Fibroblast of villous mesenchyme (primary cell): ENCODE measurements at regions not wholly inside any gene's neighbourhood (a gene's known extent, or its start where the extent isn't known, plus 50 kb on each side); places are given as distances from the start of the nearest gene placed in this dataset.
A peak's percentile ranks its signal among the peaks of the same experiment; 100 is the strongest.
"Not testable (repeated sequence)": the region's sequence is repeated elsewhere in the genome, so short reads cannot be mapped to it uniquely, and the experiment has no call there.

Experiments used
- DNase-seq: peaks from one replicate; pipeline ENCODE4 v3.0.0-alpha.2; 2010; ENCODE audit warnings: low read depth
- H3K4me3 ChIP-seq: 2 replicates; pipeline ENCODE4 v1.5.1; 2011; ENCODE audit warnings: low read depth, mild to moderate bottlenecking, low read length
- CTCF ChIP-seq: IDR thresholded peaks from 2 replicates; pipeline ENCODE4 v1.5.1; 2012; ENCODE audit warnings: low read depth, mild to moderate bottlenecking, low read length; ENCODE audit not compliant: insufficient read depth

GRCh38 chr6:168916576-168917211 is 337.0 kb downstream of the THBS2 start:
- H3K4me3 ChIP-seq, result no peak overlapping the region
- TF ChIP-seq CTCF, result no peak
- DNase-seq, result peak; percentile 28

- no peak for TF ChIP-seq CTCF
- no peak overlapping the region for H3K4me3 ChIP-seq
- DNase-seq, result no peak
These were observed 337.8 kb downstream of the THBS2 start for GRCh38 chr6:168915855-168916254.

- no peak overlapping the region for H3K4me3 ChIP-seq
- TF ChIP-seq CTCF, result no peak
- no peak for DNase-seq
These were observed 338.4 kb downstream of the THBS2 start for GRCh38 chr6:168915242-168915641.

GRCh38 chr6:168913866-168914469 is 339.7 kb downstream of the THBS2 start:
- no peak overlapping the region for H3K4me3 ChIP-seq
- TF ChIP-seq CTCF, result no peak
- DNase-seq, result no peak

- not testable (repeated sequence) for DNase-seq, H3K4me3 ChIP-seq
These were observed 340.3 kb downstream of the THBS2 start for GRCh38 chr6:168913231-168913865.

- no peak overlapping the region for H3K4me3 ChIP-seq
- TF ChIP-seq CTCF, result no peak
- DNase-seq, result no peak
These were observed 344.4 kb downstream of the THBS2 start for GRCh38 chr6:168909288-168909687.

- peak; percentile 32 for TF ChIP-seq CTCF
- peak; percentile 76 for DNase-seq
These were observed 344.8 kb downstream of the THBS2 start for GRCh38 chr6:168908887-168909286.

More at GRCh38 chr6:168908887-168909286, 344.8 kb downstream of the THBS2 start:
- no peak overlapping the region for H3K4me3 ChIP-seq
